ENCODE measurements at regions not wholly inside any gene's neighbourhood (a gene's known extent, or its start where the extent isn't known, plus 50 kb on each side); places are given as distances from the start of the nearest gene placed in this dataset.
A peak's percentile ranks its signal among the peaks of the same experiment; 100 is the strongest.

- DNase-seq (ENCODE audit: low read depth) = no peak
These were observed 65.8 kb downstream of the ISL1 start for GRCh38 chr5:51449026-51449425.

GRCh38 chr5:51452562-51452961 lies 69.3 kb downstream of the ISL1 start:
- DNase-seq (ENCODE audit: low read depth) = no peak

- DNase-seq (ENCODE audit: low read depth) = peak; percentile 2
These were observed 81.9 kb downstream of the ISL1 start for GRCh38 chr5:51465165-51465564.

- DNase-seq (ENCODE audit: low read depth) = no peak
These were observed 83.0 kb downstream of the ISL1 start for GRCh38 chr5:51466214-51466613.

- DNase-seq (ENCODE audit: low read depth) = peak; percentile 28
These were observed 84.9 kb downstream of the ISL1 start for GRCh38 chr5:51468196-51468595.

- no peak for DNase-seq (ENCODE audit: low read depth)
These were observed 88.4 kb downstream of the ISL1 start for GRCh38 chr5:51471630-51472029.

- no peak for DNase-seq (ENCODE audit: low read depth)
These were observed 89.2 kb downstream of the ISL1 start for GRCh38 chr5:51472472-51472871.

GRCh38 chr5:51475628-51476027 lies 92.4 kb downstream of the ISL1 start:
- no peak for DNase-seq (ENCODE audit: low read depth)

- no peak for DNase-seq (ENCODE audit: low read depth)
These were observed 93.2 kb downstream of the ISL1 start for GRCh38 chr5:51476431-51476830.

GRCh38 chr5:51479840-51480239 lies 96.6 kb downstream of the ISL1 start:
- no peak for DNase-seq (ENCODE audit: low read depth)

- DNase-seq (ENCODE audit: low read depth) = peak; percentile 28
These were observed 101.1 kb downstream of the ISL1 start for GRCh38 chr5:51484326-51484725.

GRCh38 chr5:51486158-51486557 lies 102.9 kb downstream of the ISL1 start:
- DNase-seq (ENCODE audit: low read depth) = no peak

- no peak for DNase-seq (ENCODE audit: low read depth)
These were observed 104.7 kb downstream of the ISL1 start for GRCh38 chr5:51487952-51488351.

GRCh38 chr5:51488803-51489642 lies 105.8 kb downstream of the ISL1 start:
- no peak for DNase-seq (ENCODE audit: low read depth)

GRCh38 chr5:51494821-51495220 lies 111.6 kb downstream of the ISL1 start:
- no peak for DNase-seq (ENCODE audit: low read depth)

- DNase-seq (ENCODE audit: low read depth) = peak; percentile 92
These were observed 112.4 kb downstream of the ISL1 start for GRCh38 chr5:51495672-51496071.

GRCh38 chr5:51517838-51518237 lies 134.6 kb downstream of the ISL1 start:
- DNase-seq (ENCODE audit: low read depth) = no peak

GRCh38 chr5:51518607-51519006 lies 135.4 kb downstream of the ISL1 start:
- peak; percentile 2 for DNase-seq (ENCODE audit: low read depth)

GRCh38 chr5:51521583-51521982 lies 138.3 kb downstream of the ISL1 start:
- DNase-seq (ENCODE audit: low read depth) = no peak

- DNase-seq (ENCODE audit: low read depth) = no peak
These were observed 156.0 kb downstream of the ISL1 start for GRCh38 chr5:51539232-51539631.

- DNase-seq (ENCODE audit: low read depth) = peak; percentile 29
These were observed 161.0 kb downstream of the ISL1 start for GRCh38 chr5:51544031-51544785.

- no peak for DNase-seq (ENCODE audit: low read depth)
These were observed 173.6 kb downstream of the ISL1 start for GRCh38 chr5:51556833-51557232.

- no peak for DNase-seq (ENCODE audit: low read depth)
These were observed 175.4 kb downstream of the ISL1 start for GRCh38 chr5:51558682-51559081.

All from renal cortical epithelial cell (primary cell).